BE2C (cell line): ENCODE measurements at regions not wholly inside any gene's neighbourhood (a gene's known extent, or its start where the extent isn't known, plus 50 kb on each side); places are given as distances from the start of the nearest gene placed in this dataset.

Experiments
- DNase-seq: peaks from one replicate; pipeline ENCODE4 v3.0.0-alpha.2; 2020
- H3K27me3 ChIP-seq: fragments of 250-450 bp; sonication (Bioruptor Pico); 2 replicates; pipeline ENCODE4 v1.5.1; 2020; ENCODE audit warnings: mild to moderate bottlenecking
- H3K36me3 ChIP-seq: fragments of 250-450 bp; sonication (Bioruptor Pico); 2 replicates; pipeline ENCODE4 v1.5.1; 2020; ENCODE audit warnings: mild to moderate bottlenecking
- H3K4me1 ChIP-seq: fragments of 250-450 bp; sonication (Bioruptor Pico); 2 replicates; pipeline ENCODE4 v1.5.1; 2020
- H3K4me3 ChIP-seq: 2 replicates; pipeline ENCODE4 v1.5.1; 2011; ENCODE audit warnings: low read depth, low read length
- H3K9me3 ChIP-seq: fragments of 250-450 bp; sonication (Bioruptor Pico); 2 replicates; pipeline ENCODE4 v1.5.1; 2020
- TF ChIP-seq, protein P1 (sequence below): IDR thresholded peaks from 2 replicates; pipeline ENCODE4 v1.5.1; 2012; ENCODE audit warnings: mild to moderate bottlenecking, low read depth, low read length

DNA sequence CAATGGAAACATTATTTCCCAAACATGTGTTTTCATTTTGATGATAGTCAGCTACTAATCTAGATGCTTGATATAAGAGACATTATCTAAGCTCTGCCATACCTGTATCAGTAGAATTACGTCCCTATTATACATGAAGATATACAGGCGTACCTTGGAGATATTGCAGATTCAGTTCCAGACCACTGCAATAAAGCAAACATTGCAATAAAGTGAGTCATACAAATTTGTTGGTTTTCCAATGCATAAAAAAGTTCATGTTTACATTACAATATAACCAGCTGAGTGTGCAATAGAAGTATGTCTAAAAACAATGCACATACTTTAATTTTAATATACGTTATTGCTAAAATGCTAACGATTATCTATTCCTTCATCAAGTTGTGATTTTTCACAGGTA is 236.0 kb upstream of the ZNF717 start:
- TF ChIP-seq, protein P1, sequence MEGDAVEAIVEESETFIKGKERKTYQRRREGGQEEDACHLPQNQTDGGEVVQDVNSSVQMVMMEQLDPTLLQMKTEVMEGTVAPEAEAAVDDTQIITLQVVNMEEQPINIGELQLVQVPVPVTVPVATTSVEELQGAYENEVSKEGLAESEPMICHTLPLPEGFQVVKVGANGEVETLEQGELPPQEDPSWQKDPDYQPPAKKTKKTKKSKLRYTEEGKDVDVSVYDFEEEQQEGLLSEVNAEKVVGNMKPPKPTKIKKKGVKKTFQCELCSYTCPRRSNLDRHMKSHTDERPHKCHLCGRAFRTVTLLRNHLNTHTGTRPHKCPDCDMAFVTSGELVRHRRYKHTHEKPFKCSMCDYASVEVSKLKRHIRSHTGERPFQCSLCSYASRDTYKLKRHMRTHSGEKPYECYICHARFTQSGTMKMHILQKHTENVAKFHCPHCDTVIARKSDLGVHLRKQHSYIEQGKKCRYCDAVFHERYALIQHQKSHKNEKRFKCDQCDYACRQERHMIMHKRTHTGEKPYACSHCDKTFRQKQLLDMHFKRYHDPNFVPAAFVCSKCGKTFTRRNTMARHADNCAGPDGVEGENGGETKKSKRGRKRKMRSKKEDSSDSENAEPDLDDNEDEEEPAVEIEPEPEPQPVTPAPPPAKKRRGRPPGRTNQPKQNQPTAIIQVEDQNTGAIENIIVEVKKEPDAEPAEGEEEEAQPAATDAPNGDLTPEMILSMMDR: no peak
- H3K36me3 ChIP-seq: no peaks in the 10 kb centered on the region
- no peaks in the 10 kb centered on the region for H3K9me3 ChIP-seq

DNA sequence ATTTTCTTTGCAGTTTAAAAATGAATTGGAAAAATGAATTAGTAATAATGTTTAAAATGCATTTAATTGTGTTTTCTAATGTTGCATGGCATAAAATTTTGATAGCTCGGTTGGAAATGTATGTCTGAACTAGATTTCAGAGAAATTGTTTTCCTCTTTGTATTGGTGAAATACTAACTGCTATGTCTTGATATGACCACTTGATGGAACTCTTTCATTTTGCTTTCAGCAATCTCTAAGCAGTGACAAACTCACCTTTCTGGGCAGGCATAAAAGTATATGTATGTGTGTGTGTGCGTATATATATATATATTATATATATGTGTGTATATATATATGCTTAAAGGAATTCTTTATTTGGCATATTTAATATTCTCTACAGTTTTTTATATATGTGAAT is 239.3 kb upstream of the ZNF717 start:
- no peaks in the 10 kb centered on the region for H3K27me3 ChIP-seq
- no peaks in the 10 kb centered on the region for H3K4me1 ChIP-seq
- H3K9me3 ChIP-seq: no peaks in the 10 kb centered on the region
- no peak for DNase-seq
- TF ChIP-seq, protein P1: peak; percentile 69
- no peak overlapping the region for H3K4me3 ChIP-seq
- no peaks in the 10 kb centered on the region for H3K36me3 ChIP-seq

More for the DNA sequence above, 236.0 kb upstream of the ZNF717 start:
- no peak overlapping the region for H3K4me3 ChIP-seq
- no peak for DNase-seq
- no peaks in the 10 kb centered on the region for H3K27me3 ChIP-seq
- H3K4me1 ChIP-seq: no peaks in the 10 kb centered on the region

DNA sequence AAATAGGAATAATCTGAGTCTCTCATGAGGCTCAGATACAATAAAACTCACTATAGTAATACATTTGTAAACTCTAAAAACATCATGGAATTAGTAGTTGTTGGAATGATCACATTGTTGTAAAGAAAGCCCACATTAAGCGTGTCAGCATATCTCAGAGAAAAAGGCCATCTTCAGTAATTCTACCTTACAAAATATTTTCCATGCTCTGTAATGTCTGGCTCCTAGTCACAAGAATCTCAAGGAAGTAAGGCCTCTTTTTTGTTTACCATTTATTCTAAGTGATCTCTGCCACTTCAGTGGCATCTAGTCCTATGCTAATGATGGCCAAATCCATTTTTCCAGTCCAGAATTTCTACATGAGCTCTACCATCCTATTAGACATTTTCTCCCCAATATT is 240.2 kb upstream of the ZNF717 start:
- H3K27me3 ChIP-seq: no peaks in the 10 kb centered on the region
- H3K4me3 ChIP-seq: no peak overlapping the region
- no peaks in the 10 kb centered on the region for H3K4me1 ChIP-seq
- H3K9me3 ChIP-seq: no peaks in the 10 kb centered on the region
- no peaks in the 10 kb centered on the region for H3K36me3 ChIP-seq
- no peak for DNase-seq
- TF ChIP-seq, protein P1: no peak

DNA sequence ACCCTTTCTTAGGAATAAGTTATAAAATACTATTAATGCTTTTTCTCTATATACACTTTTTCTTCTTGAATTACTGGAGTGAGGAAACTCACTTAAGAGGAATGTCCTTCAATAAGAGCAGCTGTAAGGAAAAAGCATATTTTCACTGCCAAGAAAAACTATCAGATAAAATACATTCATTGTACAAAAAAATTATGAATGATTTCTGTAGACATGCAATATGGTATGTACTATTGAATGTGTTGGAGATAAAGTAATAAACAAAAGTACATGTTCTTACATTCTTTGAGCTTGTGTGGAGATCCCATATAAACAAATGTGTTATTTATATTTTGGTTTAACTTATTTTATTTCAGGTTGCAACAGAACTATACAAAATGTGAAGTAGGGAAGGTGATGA is 241.0 kb upstream of the ZNF717 start:
- H3K4me1 ChIP-seq: no peaks in the 10 kb centered on the region
- H3K36me3 ChIP-seq: no peaks in the 10 kb centered on the region
- H3K27me3 ChIP-seq: no peaks in the 10 kb centered on the region
- H3K4me3 ChIP-seq: no peak overlapping the region
- no peak for DNase-seq
- no peaks in the 10 kb centered on the region for H3K9me3 ChIP-seq
- TF ChIP-seq, protein P1: no peak

DNA sequence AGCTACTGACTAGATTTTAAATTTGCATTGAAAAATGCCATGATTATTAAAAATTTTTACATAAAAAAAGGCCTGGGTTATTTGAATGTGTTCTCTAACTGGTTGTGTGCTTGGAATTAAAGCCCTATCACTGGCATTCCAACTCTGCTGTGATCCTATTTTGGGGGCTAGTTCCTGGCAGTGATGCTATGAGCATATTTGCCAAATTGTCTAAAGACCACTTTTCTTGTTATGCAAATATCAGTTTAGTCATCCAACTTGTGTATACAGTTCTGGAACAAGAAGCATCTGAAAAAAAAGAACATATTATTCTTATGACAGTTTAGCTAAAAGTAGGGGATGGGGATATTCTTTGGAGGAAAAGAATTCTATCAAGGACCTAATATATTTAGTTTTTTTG is 243.4 kb upstream of the ZNF717 start:
- DNase-seq: no peak
- H3K4me1 ChIP-seq: no peaks in the 10 kb centered on the region
- H3K4me3 ChIP-seq: no peak overlapping the region
- no peaks in the 10 kb centered on the region for H3K27me3 ChIP-seq
- H3K9me3 ChIP-seq: no peaks in the 10 kb centered on the region
- no peaks in the 10 kb centered on the region for H3K36me3 ChIP-seq
- TF ChIP-seq, protein P1: no peak

DNA sequence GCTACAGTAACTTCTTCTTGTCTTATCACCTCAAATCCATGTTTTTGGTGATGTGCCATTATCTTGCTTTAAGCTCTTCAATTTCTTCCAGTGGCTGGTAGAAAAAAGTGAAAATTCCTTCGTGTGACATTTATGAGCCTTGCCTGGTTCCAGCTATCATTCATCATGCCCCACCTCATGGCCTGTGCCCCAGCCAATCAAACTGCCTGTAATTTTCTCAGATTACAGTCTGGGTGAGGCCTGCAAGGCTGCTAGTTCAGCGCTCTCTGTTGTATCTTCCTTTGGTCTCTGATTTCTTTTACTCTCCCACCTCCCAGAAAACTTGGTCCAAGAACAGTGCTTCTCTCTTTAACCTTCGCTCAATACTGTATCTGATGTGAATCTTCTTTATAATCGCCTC is 249.3 kb upstream of the ZNF717 start:
- Histone ChIP-seq H3K9me3 (no peaks in the 10 kb centered on the region), H3K36me3 (no peaks in the 10 kb centered on the region), H3K4me1 (no peaks in the 10 kb centered on the region), H3K4me3 (no peak overlapping the region), H3K27me3 (no peaks in the 10 kb centered on the region)
- no peak for DNase-seq
- TF ChIP-seq, protein P1: no peak
